ENCODE measurements at regions not wholly inside any gene's neighbourhood (a gene's known extent, or its start where the extent isn't known, plus 50 kb on each side); places are given as distances from the start of the nearest gene placed in this dataset.

DNA sequence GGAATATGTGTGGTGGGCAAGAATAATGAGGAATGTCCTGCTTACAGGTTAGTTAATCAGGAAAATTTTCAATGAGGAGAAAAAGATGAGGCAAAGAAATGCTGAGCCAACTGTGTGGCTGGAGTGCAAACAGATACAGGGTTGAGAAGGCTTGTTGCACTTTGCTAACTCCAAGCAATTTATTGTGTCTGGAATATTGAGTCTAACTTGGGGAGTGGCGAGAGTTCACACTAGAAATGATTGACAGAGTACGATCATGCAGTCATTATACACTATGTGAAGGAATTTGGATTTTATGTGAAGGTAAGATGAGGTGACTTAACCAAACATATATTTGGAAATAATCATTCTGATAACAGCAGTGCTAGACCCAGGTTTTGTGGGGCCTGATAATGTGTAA lies 185.0 kb upstream of the ELAC2 start:
- no peak for DNase-seq (ENCODE audit: low read depth)
- TF ChIP-seq, protein P1, sequence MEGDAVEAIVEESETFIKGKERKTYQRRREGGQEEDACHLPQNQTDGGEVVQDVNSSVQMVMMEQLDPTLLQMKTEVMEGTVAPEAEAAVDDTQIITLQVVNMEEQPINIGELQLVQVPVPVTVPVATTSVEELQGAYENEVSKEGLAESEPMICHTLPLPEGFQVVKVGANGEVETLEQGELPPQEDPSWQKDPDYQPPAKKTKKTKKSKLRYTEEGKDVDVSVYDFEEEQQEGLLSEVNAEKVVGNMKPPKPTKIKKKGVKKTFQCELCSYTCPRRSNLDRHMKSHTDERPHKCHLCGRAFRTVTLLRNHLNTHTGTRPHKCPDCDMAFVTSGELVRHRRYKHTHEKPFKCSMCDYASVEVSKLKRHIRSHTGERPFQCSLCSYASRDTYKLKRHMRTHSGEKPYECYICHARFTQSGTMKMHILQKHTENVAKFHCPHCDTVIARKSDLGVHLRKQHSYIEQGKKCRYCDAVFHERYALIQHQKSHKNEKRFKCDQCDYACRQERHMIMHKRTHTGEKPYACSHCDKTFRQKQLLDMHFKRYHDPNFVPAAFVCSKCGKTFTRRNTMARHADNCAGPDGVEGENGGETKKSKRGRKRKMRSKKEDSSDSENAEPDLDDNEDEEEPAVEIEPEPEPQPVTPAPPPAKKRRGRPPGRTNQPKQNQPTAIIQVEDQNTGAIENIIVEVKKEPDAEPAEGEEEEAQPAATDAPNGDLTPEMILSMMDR (IDR thresholded peaks at IDR 0.05; ENCODE audit: insufficient read depth, low read depth, low read length) = no peak
- no peak overlapping the region for H3K4me3 ChIP-seq (ENCODE audit: low read depth, low read length)

DNA sequence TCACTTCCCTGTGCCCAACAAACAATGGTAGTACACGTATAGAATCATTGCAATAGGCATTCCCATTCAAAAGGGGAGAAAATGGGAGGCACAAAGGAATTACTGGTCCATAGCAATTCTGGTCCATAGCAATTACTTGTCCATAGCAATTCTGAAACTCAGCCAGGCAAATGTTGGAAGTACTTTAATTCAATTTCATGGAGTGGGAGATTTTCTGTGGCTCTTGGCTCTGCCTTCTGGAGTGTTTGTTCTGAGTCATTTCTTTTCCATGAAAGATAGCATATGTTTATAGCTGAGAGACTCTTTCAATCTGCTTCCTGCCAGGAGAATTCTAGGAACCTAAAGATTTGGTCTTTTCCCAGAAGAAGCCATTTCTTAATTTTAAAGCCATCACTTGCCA lies 182.8 kb upstream of the ELAC2 start:
- TF ChIP-seq, protein P1 (IDR thresholded peaks at IDR 0.05; ENCODE audit: insufficient read depth, low read depth, low read length) = no peak
- no peak overlapping the region for H3K4me3 ChIP-seq (ENCODE audit: low read depth, low read length)
- DNase-seq (ENCODE audit: low read depth) = no peak

DNA sequence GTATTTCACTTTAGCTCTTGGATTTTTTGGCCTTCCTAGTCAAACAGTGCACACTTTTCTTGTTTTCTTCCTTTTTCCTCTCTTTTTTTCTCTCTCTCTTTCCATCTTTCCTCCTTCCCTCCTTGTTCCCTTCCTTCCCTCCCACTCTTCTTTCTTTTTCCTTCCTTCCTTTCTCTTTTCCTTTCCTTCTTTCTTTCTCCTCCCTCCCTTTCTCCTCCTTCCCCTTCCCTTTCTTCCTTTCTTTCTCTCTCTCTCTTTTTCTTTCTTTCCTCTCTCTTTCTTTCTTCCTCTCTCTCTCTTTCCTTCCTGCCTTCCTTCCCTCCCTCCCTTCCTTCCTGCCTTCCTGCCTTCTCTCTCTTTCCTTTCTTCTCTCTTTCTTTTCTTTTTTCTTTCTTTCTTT lies 181.6 kb upstream of the ELAC2 start:
- TF ChIP-seq, protein P1 (IDR thresholded peaks at IDR 0.05; ENCODE audit: insufficient read depth, low read depth, low read length) = no peak
- no peak overlapping the region for H3K4me3 ChIP-seq (ENCODE audit: low read depth, low read length)
- no peak for DNase-seq (ENCODE audit: low read depth)

DNA sequence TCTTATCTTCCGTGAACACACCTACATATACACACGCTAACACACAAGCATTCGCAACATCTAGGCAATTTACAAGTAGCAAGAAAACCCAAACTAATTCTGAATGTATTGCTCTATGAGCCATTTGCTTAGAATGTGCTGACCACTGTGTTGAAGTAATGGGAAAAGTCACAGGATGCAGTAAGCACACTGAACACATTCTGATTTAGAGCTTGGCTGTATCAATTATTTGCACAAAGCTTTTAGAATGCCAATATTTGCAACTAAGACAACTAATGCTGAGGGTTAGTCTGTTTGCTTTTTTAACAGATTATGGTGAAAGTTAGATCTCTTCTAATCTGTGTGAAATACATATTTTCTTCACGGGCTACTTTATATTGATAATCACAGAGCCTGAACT lies 179.8 kb upstream of the ELAC2 start:
- no peak for DNase-seq (ENCODE audit: low read depth)
- TF ChIP-seq, protein P1 (IDR thresholded peaks at IDR 0.05; ENCODE audit: insufficient read depth, low read depth, low read length) = no peak
- H3K4me3 ChIP-seq (ENCODE audit: low read depth, low read length) = no peak overlapping the region

DNA sequence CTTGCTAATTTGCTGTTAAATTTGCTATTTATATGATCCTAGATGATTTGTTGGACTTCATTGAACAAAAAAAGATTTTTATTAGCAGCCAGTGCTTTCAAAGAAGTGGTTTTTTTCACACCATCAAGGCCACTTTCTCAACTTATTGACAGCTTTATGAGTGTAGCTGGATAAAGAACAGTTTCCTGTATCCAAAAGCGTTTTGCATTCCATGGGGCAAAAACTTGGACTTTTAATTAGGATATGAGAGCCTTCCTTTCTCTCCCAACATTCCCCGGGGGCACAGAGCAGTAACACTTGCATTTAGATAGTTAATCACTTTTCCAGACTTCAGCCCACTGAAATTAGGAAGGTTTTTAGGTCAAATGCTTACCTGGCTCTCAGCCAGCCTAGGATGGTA lies 177.1 kb upstream of the ELAC2 start:
- no peak overlapping the region for H3K4me3 ChIP-seq (ENCODE audit: low read depth, low read length)
- no peak for DNase-seq (ENCODE audit: low read depth)
- TF ChIP-seq, protein P1 (IDR thresholded peaks at IDR 0.05; ENCODE audit: insufficient read depth, low read depth, low read length) = no peak

DNA sequence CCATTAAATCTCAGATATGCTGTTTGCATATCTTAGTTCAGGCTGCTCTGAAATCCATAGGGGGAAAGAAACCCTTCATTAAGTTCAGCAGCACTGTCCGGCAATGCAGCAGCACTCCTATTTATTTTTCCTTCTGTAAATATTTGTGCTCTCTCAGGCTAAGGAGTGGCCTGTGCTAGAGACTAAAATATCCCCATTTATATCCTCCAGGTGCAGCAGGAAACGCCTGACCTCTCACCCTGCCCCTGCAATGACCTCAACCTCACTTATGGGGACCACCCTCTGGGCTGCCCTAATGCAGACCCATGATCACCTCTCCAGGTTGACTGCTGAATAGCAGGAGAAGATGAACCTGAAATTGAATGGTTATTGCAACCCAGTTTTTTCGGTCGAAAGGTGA lies 165.0 kb upstream of the ELAC2 start:
- TF ChIP-seq, protein P1 (IDR thresholded peaks at IDR 0.05; ENCODE audit: insufficient read depth, low read depth, low read length) = no peak
- no peak for DNase-seq (ENCODE audit: low read depth)
- no peak overlapping the region for H3K4me3 ChIP-seq (ENCODE audit: low read depth, low read length)

DNA sequence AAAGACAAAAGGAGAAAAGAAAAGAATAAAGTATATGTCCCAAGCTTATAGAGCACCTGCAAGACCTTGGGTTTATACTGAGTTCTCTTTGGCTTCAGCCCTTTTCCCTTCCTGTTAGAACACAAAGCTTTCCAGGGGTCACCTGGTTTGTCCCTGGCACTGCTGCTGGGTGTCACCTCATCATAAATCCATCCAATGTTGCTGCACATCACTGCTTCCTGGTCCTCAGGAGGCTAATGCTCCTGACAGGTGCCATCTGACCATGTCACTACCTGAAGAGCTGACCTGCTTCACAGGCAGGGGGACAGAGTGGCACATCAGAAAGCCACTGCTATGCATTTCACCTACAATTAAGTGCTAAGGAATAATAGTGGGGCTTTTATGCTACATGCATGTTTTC lies 164.6 kb upstream of the ELAC2 start:
- DNase-seq (ENCODE audit: low read depth) = no peak
- TF ChIP-seq, protein P1 (IDR thresholded peaks at IDR 0.05; ENCODE audit: insufficient read depth, low read depth, low read length) = no peak
- H3K4me3 ChIP-seq (ENCODE audit: low read depth, low read length) = no peak overlapping the region
